AG09309 (cell line): ENCODE measurements at regions not wholly inside any gene's neighbourhood (a gene's known extent, or its start where the extent isn't known, plus 50 kb on each side); places are given as distances from the start of the nearest gene placed in this dataset.

Experiments
- DNase-seq: peaks from one replicate; pipeline ENCODE4 v3.0.0-alpha.2; 2010; ENCODE audit warnings: low read depth
- H3K4me3 ChIP-seq: 2 replicates; pipeline ENCODE4 v1.5.1; 2011; ENCODE audit warnings: mild to moderate bottlenecking, low read depth, low read length, moderate library complexity; ENCODE audit not compliant: control insufficient read depth
- TF ChIP-seq, protein P1 (sequence below): IDR thresholded peaks from 2 replicates; pipeline ENCODE4 v1.5.1; 2011; ENCODE audit warnings: mild to moderate bottlenecking, low read depth, low read length, inconsistent platforms; ENCODE audit not compliant: insufficient read depth, control insufficient read depth; ENCODE audit errors: missing control alignments

DNA sequence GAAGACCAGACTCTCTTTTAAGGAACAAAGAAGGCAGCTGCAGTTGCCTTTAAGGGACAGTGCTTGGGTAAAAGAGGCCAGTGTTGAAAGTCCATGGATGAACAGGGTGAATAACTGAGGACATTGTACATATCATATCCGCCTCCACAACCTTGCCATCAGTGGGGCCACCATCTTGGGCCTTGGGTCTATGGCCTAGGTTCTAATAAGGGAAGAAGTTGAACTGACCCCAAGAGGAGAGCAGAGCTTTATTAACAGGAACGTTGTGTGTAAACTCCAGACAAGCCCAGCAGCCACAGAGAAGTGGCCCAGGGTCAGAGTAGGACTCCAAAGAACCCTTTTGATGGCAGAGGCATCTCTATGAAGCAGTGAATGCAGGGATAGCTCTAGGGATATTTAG lies 332.8 kb downstream of the CYP26B1 start:
- no peak overlapping the region for H3K4me3 ChIP-seq
- DNase-seq = no peak
- TF ChIP-seq, protein P1, sequence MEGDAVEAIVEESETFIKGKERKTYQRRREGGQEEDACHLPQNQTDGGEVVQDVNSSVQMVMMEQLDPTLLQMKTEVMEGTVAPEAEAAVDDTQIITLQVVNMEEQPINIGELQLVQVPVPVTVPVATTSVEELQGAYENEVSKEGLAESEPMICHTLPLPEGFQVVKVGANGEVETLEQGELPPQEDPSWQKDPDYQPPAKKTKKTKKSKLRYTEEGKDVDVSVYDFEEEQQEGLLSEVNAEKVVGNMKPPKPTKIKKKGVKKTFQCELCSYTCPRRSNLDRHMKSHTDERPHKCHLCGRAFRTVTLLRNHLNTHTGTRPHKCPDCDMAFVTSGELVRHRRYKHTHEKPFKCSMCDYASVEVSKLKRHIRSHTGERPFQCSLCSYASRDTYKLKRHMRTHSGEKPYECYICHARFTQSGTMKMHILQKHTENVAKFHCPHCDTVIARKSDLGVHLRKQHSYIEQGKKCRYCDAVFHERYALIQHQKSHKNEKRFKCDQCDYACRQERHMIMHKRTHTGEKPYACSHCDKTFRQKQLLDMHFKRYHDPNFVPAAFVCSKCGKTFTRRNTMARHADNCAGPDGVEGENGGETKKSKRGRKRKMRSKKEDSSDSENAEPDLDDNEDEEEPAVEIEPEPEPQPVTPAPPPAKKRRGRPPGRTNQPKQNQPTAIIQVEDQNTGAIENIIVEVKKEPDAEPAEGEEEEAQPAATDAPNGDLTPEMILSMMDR = no peak

GRCh38 chr2:71813807-71814470 lies 333.7 kb downstream of the CYP26B1 start:
- TF ChIP-seq, protein P1 = no peak
- DNase-seq = no peak
- no peak overlapping the region for H3K4me3 ChIP-seq

GRCh38 chr2:71813315-71813714 lies 334.3 kb downstream of the CYP26B1 start:
- H3K4me3 ChIP-seq = no peak overlapping the region
- TF ChIP-seq, protein P1 = no peak
- DNase-seq = no peak

GRCh38 chr2:71812736-71813135 lies 334.9 kb downstream of the CYP26B1 start:
- TF ChIP-seq, protein P1 = no peak
- no peak for DNase-seq

GRCh38 chr2:71811726-71812125 lies 335.9 kb downstream of the CYP26B1 start:
- no peak for DNase-seq
- no peak overlapping the region for H3K4me3 ChIP-seq
- TF ChIP-seq, protein P1 = no peak

More at GRCh38 chr2:71812736-71813135, 334.9 kb downstream of the CYP26B1 start:
- no peak overlapping the region for H3K4me3 ChIP-seq

- no peak overlapping the region for H3K4me3 ChIP-seq
- no peak for DNase-seq
- TF ChIP-seq, protein P1 = no peak
These were observed 336.5 kb downstream of the CYP26B1 start for GRCh38 chr2:71811157-71811556.
